ENCODE measurements at regions not wholly inside any gene's neighbourhood (a gene's known extent, or its start where the extent isn't known, plus 50 kb on each side); places are given as distances from the start of the nearest gene placed in this dataset.
A peak's percentile ranks its signal among the peaks of the same experiment; 100 is the strongest.

GRCh38 chr12:82121545-82121944, 236.6 kb downstream of the CCDC59 start:
- DNase-seq (no peak), ATAC-seq (no peak)
- no peak overlapping the region for H3K4me3 Mint-ChIP-seq
- H3K27me3 Mint-ChIP-seq (ENCODE audit: low read depth): no peaks in the 10 kb centered on the region
- no peaks in the 10 kb centered on the region for H3K36me3 Mint-ChIP-seq (ENCODE audit: insufficient read depth)
- no peaks in the 10 kb centered on the region for H3K4me1 Mint-ChIP-seq (ENCODE audit: low read depth)
- peaks cover 5% of the 10 kb centered on the region for H3K9me3 Mint-ChIP-seq

- ATAC-seq (no peak), DNase-seq (no peak)
- Mint-ChIP-seq H3K36me3 (ENCODE audit: insufficient read depth) (no peaks in the 10 kb centered on the region), H3K27me3 (ENCODE audit: low read depth) (no peaks in the 10 kb centered on the region), H3K9me3 (peaks cover 5% of the 10 kb centered on the region), H3K4me1 (ENCODE audit: low read depth) (no peaks in the 10 kb centered on the region), H3K4me3 (no peak overlapping the region)
Observed at GRCh38 chr12:82120901-82121300, 237.3 kb downstream of the CCDC59 start.

GRCh38 chr12:82109243-82109642, 248.9 kb downstream of the CCDC59 start:
- Mint-ChIP-seq H3K27me3 (ENCODE audit: low read depth) (peaks cover 1% of the 10 kb centered on the region), H3K4me1 (ENCODE audit: low read depth) (no peaks in the 10 kb centered on the region)
- no peak for ATAC-seq

GRCh38 chr12:82108615-82109014, 249.6 kb downstream of the CCDC59 start:
- DNase-seq: no peak
- peaks cover 3% of the 10 kb centered on the region for H3K9me3 Mint-ChIP-seq

More at GRCh38 chr12:82109243-82109642, 248.9 kb downstream of the CCDC59 start:
- no peak overlapping the region for H3K4me3 Mint-ChIP-seq
- H3K9me3 Mint-ChIP-seq: peaks cover 3% of the 10 kb centered on the region
- H3K36me3 Mint-ChIP-seq (ENCODE audit: insufficient read depth): no peaks in the 10 kb centered on the region
- no peak for DNase-seq

GRCh38 chr12:82099216-82099615, 259.0 kb downstream of the CCDC59 start:
- H3K36me3 Mint-ChIP-seq (ENCODE audit: insufficient read depth): no peaks in the 10 kb centered on the region
- no peaks in the 10 kb centered on the region for H3K27me3 Mint-ChIP-seq (ENCODE audit: low read depth)
- ATAC-seq: no peak
- H3K9me3 Mint-ChIP-seq: peaks cover 9% of the 10 kb centered on the region
- no peak overlapping the region for H3K4me3 Mint-ChIP-seq
- H3K4me1 Mint-ChIP-seq (ENCODE audit: low read depth): no peaks in the 10 kb centered on the region
- no peak for DNase-seq

More at GRCh38 chr12:82108615-82109014, 249.6 kb downstream of the CCDC59 start:
- no peaks in the 10 kb centered on the region for H3K4me1 Mint-ChIP-seq (ENCODE audit: low read depth)
- ATAC-seq: no peak
- H3K4me3 Mint-ChIP-seq: no peak overlapping the region
- H3K36me3 Mint-ChIP-seq (ENCODE audit: insufficient read depth): no peaks in the 10 kb centered on the region
- peaks cover 1% of the 10 kb centered on the region for H3K27me3 Mint-ChIP-seq (ENCODE audit: low read depth)

GRCh38 chr12:82097877-82098276, 260.3 kb downstream of the CCDC59 start:
- DNase-seq: no peak
- no peak for ATAC-seq
- Mint-ChIP-seq H3K4me3 (no peak overlapping the region), H3K36me3 (ENCODE audit: insufficient read depth) (no peaks in the 10 kb centered on the region), H3K27me3 (ENCODE audit: low read depth) (no peaks in the 10 kb centered on the region), H3K4me1 (ENCODE audit: low read depth) (no peaks in the 10 kb centered on the region), H3K9me3 (peaks cover 9% of the 10 kb centered on the region)

GRCh38 chr12:82097438-82097837, 260.7 kb downstream of the CCDC59 start:
- Mint-ChIP-seq H3K27me3 (ENCODE audit: low read depth) (no peaks in the 10 kb centered on the region), H3K9me3 (peaks cover 9% of the 10 kb centered on the region), H3K36me3 (ENCODE audit: insufficient read depth) (no peaks in the 10 kb centered on the region), H3K4me3 (no peak overlapping the region), H3K4me1 (ENCODE audit: low read depth) (no peaks in the 10 kb centered on the region)
- DNase-seq: no peak
- ATAC-seq: no peak

- no peaks in the 10 kb centered on the region for H3K36me3 Mint-ChIP-seq (ENCODE audit: insufficient read depth)
- no peak overlapping the region for H3K4me3 Mint-ChIP-seq
- no peaks in the 10 kb centered on the region for H3K4me1 Mint-ChIP-seq (ENCODE audit: low read depth)
- no peaks in the 10 kb centered on the region for H3K27me3 Mint-ChIP-seq (ENCODE audit: low read depth)
- ATAC-seq (no peak), DNase-seq (no peak)
- H3K9me3 Mint-ChIP-seq: peaks cover 7% of the 10 kb centered on the region
Observed at GRCh38 chr12:82090165-82090564, 268.0 kb downstream of the CCDC59 start.

GRCh38 chr12:82089369-82090121, 268.6 kb downstream of the CCDC59 start:
- peaks cover 11% of the 10 kb centered on the region for H3K9me3 Mint-ChIP-seq
- H3K4me3 Mint-ChIP-seq: no peak overlapping the region
- no peak for ATAC-seq
- DNase-seq: no peak
- H3K36me3 Mint-ChIP-seq (ENCODE audit: insufficient read depth): no peaks in the 10 kb centered on the region
- H3K27me3 Mint-ChIP-seq (ENCODE audit: low read depth): no peaks in the 10 kb centered on the region
- H3K4me1 Mint-ChIP-seq (ENCODE audit: low read depth): no peaks in the 10 kb centered on the region

- H3K36me3 Mint-ChIP-seq (ENCODE audit: insufficient read depth): no peaks in the 10 kb centered on the region
- no peaks in the 10 kb centered on the region for H3K27me3 Mint-ChIP-seq (ENCODE audit: low read depth)
- no peak overlapping the region for H3K4me3 Mint-ChIP-seq
- DNase-seq (no peak), ATAC-seq (no peak)
- H3K4me1 Mint-ChIP-seq (ENCODE audit: low read depth): no peaks in the 10 kb centered on the region
- peaks cover 12% of the 10 kb centered on the region for H3K9me3 Mint-ChIP-seq
Observed at GRCh38 chr12:82082501-82082900, 275.7 kb downstream of the CCDC59 start.

- H3K4me1 Mint-ChIP-seq (ENCODE audit: low read depth): no peaks in the 10 kb centered on the region
- no peaks in the 10 kb centered on the region for H3K36me3 Mint-ChIP-seq (ENCODE audit: insufficient read depth)
- no peak for ATAC-seq
- no peak overlapping the region for H3K4me3 Mint-ChIP-seq
- no peaks in the 10 kb centered on the region for H3K27me3 Mint-ChIP-seq (ENCODE audit: low read depth)
- no peak for DNase-seq
- no peaks in the 10 kb centered on the region for H3K9me3 Mint-ChIP-seq
Observed at GRCh38 chr12:82069931-82070514, 288.2 kb downstream of the CCDC59 start.

- H3K4me1 Mint-ChIP-seq (ENCODE audit: low read depth): no peaks in the 10 kb centered on the region
- DNase-seq (no peak), ATAC-seq (no peak)
- no peak overlapping the region for H3K4me3 Mint-ChIP-seq
- H3K9me3 Mint-ChIP-seq: no peaks in the 10 kb centered on the region
- H3K36me3 Mint-ChIP-seq (ENCODE audit: insufficient read depth): no peaks in the 10 kb centered on the region
- H3K27me3 Mint-ChIP-seq (ENCODE audit: low read depth): peaks cover 2% of the 10 kb centered on the region
Observed at GRCh38 chr12:82058197-82058596, 299.0 kb upstream of the PPFIA2 start.

- Mint-ChIP-seq H3K4me1 (ENCODE audit: low read depth) (no peaks in the 10 kb centered on the region), H3K9me3 (no peaks in the 10 kb centered on the region), H3K4me3 (no peak overlapping the region), H3K36me3 (ENCODE audit: insufficient read depth) (no peaks in the 10 kb centered on the region), H3K27me3 (ENCODE audit: low read depth) (peaks cover 2% of the 10 kb centered on the region)
- ATAC-seq: no peak
- DNase-seq: no peak
Observed at GRCh38 chr12:82057770-82058169, 298.6 kb upstream of the PPFIA2 start.

- no peak overlapping the region for H3K4me3 Mint-ChIP-seq
- peak in 1 of 2 donors; percentile 56 for ATAC-seq
Observed at GRCh38 chr12:82055391-82055790, 296.2 kb upstream of the PPFIA2 start.

GRCh38 chr12:82054566-82054965, 295.4 kb upstream of the PPFIA2 start:
- H3K4me1 Mint-ChIP-seq (ENCODE audit: low read depth): no peaks in the 10 kb centered on the region
- H3K36me3 Mint-ChIP-seq (ENCODE audit: insufficient read depth): no peaks in the 10 kb centered on the region
- H3K9me3 Mint-ChIP-seq: no peaks in the 10 kb centered on the region
- DNase-seq: no peak
- ATAC-seq: no peak
- H3K27me3 Mint-ChIP-seq (ENCODE audit: low read depth): peaks cover 2% of the 10 kb centered on the region
- H3K4me3 Mint-ChIP-seq: no peak overlapping the region

More at GRCh38 chr12:82055391-82055790, 296.2 kb upstream of the PPFIA2 start:
- no peak for DNase-seq
- Mint-ChIP-seq H3K9me3 (no peaks in the 10 kb centered on the region), H3K36me3 (ENCODE audit: insufficient read depth) (no peaks in the 10 kb centered on the region), H3K27me3 (ENCODE audit: low read depth) (peaks cover 2% of the 10 kb centered on the region), H3K4me1 (ENCODE audit: low read depth) (no peaks in the 10 kb centered on the region)

All from activated T-cell treated with anti-CD3 and anti-CD28 coated beads, Interleukin-2, amount 50 U/mL, for 4 hours (primary cell).